AG04449 (cell line): ENCODE measurements at regions not wholly inside any gene's neighbourhood (a gene's known extent, or its start where the extent isn't known, plus 50 kb on each side); places are given as distances from the start of the nearest gene placed in this dataset.
A peak's percentile ranks its signal among the peaks of the same experiment; 100 is the strongest.

Experiments used
- CTCF ChIA-PET: fragments of 350-600 bp; formaldehyde crosslinking; extraction: SDS; loops from one replicate; lab custom pipeline; 2021; ENCODE audit warnings: antibody characterized with exemption; lab: Yijun Ruan, JAX
- POLR2A ChIA-PET: fragments of 400-600, 350-600 bp; formaldehyde crosslinking; extraction: SDS; loops from one replicate; lab custom pipeline; 2020; ENCODE audit warnings: antibody characterized with exemption, inconsistent platforms; lab: Yijun Ruan, JAX
- DNase-seq: peaks from one replicate; pipeline ENCODE4 v3.0.0-alpha.2; 2010; ENCODE audit warnings: low read depth, low spot score
- H3K4me3 ChIP-seq: 2 replicates; pipeline ENCODE4 v1.5.1; 2011; ENCODE audit warnings: low read depth, mild to moderate bottlenecking, control low read depth, low read length
- TF ChIP-seq, protein P1 (sequence below): IDR thresholded peaks from one replicate; pipeline ENCODE4 v1.5.1; 2011; ENCODE audit warnings: mild to moderate bottlenecking, moderate library complexity, low read length, control low read depth, inconsistent platforms; ENCODE audit not compliant: insufficient read depth; ENCODE audit errors: missing control alignments

DNA sequence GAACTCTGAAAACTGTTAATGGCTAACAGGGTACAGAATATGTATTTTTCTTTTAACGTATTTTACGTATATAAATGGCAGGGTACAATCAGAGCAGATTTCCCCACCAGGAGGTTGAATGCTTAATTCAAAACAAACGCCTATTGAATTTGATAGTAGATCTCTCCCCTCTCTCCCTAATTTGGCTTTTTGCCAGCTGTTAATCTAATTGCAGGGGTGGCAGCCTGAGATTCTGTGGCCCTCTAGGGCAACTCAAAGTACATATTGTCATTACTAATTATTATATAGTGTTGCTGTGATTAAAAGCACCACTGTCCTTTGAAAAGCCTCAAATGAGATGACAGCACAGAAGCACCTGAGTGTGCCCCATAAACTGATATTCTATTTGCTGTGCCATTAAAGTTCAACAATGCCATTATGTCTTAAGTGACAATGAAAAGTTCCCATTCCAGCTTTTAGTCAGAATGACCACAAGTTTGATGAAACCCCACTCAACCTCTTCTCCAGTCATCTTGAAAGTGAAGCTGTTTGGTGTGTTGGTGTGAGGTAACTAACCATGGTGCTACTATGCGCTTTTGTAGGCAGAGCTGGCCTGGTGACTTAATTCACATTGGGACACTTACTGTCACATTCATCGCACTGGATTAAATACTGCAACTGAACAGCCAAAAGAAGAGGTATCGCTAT is 351.4 kb downstream of the KCNRG start:
- TF ChIP-seq, protein P1, sequence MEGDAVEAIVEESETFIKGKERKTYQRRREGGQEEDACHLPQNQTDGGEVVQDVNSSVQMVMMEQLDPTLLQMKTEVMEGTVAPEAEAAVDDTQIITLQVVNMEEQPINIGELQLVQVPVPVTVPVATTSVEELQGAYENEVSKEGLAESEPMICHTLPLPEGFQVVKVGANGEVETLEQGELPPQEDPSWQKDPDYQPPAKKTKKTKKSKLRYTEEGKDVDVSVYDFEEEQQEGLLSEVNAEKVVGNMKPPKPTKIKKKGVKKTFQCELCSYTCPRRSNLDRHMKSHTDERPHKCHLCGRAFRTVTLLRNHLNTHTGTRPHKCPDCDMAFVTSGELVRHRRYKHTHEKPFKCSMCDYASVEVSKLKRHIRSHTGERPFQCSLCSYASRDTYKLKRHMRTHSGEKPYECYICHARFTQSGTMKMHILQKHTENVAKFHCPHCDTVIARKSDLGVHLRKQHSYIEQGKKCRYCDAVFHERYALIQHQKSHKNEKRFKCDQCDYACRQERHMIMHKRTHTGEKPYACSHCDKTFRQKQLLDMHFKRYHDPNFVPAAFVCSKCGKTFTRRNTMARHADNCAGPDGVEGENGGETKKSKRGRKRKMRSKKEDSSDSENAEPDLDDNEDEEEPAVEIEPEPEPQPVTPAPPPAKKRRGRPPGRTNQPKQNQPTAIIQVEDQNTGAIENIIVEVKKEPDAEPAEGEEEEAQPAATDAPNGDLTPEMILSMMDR: no peak
- no peak overlapping the region for H3K4me3 ChIP-seq
- ChIA-PET POLR2A (no interaction called here), CTCF (no interaction called here)
- no peak for DNase-seq

DNA sequence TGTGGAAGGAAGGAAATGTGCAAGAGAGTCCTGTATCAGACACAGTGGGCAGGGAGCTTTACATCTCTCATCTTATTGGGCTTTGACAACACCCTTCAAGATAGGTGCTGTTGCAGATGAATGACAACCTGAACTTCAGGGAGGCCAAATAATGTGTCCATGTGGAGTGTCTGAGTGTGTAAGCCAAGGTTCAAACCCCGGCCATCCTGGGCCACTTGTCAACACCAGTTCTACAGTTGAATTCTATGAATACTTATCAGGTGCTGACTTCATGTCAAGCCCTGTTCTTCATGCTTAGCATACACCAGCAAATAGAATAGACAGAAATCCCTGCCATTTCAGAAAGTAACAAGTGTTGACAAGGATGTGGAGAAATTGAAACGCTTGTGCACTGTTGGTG is 354.4 kb downstream of the KCNRG start:
- POLR2A ChIA-PET: no interaction called here

DNA sequence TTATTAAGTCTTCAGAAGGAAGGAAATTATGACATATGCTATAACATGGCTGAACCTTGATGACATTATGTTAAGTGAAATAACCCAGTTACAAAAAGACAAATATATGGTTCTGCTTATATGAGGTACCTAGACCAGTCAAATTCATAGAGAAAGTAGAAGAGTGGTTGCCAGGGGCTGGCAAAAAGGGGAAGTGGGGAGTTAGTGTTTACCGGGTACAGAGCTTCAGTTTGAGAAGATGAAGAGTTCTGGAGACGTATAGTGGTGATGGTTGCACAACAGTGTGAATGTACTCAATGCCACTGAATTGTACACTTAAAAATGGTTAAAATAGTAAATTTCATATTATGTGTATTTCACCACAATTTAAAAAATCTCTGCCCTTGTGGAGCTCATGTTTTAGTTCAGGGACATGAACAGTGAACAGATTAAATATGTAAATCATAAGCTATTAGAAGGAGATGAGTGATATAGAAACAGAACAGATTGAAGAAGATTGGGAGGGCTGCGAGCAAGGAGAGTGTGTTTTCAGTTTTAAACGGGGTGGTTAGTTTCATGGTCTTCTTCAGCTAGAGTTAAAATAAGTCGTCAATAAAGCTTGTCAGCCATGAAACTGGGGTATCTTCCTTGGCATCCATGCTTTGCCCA is 355.2 kb downstream of the KCNRG start:
- H3K4me3 ChIP-seq: no peak overlapping the region
- CTCF ChIA-PET: no interaction called here
- POLR2A ChIA-PET: no interaction called here
- TF ChIP-seq, protein P1: no peak
- no peak for DNase-seq

More for the DNA sequence above, 354.4 kb downstream of the KCNRG start:
- CTCF ChIA-PET: interaction anchor here (1.0 kb wide), 1 partner anchor 19 kb away, joined by 3 read pairs; no protein-coding TSS in a partner anchor
- no peak overlapping the region for H3K4me3 ChIP-seq
- no peak for DNase-seq
- TF ChIP-seq, protein P1: no peak

DNA sequence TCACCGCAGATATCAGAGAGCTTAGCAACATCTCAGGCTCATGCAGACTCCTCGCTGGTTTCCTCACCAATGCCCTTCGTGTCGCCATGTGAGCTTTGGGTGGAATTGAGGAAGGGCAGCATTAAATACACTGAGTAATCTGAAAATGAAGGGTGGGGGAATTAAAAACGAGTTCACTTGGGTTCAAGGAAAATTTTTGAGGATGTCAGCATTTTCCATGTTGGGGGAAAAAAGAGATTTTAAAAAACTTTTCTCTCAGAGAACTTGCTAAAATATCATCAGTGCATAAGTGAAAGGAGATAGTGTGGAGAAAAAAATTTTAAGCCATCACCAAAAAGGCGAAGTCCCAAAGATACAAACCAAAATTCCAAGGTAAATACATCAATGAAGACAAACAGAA is 359.3 kb downstream of the KCNRG start:
- TF ChIP-seq, protein P1: no peak
- DNase-seq: no peak
- H3K4me3 ChIP-seq: no peak overlapping the region
- ChIA-PET CTCF (no interaction called here), POLR2A (no interaction called here)

DNA sequence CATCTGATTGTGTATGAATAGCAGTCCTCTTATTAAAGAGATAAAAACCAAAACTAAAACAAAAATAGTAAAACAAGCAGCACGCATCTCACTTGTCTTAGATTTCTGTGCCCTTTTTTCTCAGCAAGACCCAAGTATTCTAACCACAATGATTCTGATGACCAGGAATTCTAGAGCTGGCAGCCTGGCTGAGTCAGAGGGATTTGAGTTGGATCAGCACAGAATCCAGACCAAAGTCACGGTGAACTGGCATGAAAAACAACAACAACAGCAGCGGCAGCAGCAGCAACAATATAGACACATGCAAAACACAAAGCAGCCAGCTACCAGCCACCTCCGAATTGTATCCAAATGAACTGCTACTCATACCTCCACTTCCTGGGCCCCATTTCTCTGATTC is 360.5 kb downstream of the KCNRG start:
- POLR2A ChIA-PET: no interaction called here
- CTCF ChIA-PET: interaction anchor here (0.7 kb wide), 1 partner anchor 226 kb away, joined by 3 read pairs; no protein-coding TSS in a partner anchor
- DNase-seq: peak; percentile 57
- H3K4me3 ChIP-seq: peak overlapping the region; percentile 19; the same call in 1 of the 2 replicates
- TF ChIP-seq, protein P1: no peak

DNA sequence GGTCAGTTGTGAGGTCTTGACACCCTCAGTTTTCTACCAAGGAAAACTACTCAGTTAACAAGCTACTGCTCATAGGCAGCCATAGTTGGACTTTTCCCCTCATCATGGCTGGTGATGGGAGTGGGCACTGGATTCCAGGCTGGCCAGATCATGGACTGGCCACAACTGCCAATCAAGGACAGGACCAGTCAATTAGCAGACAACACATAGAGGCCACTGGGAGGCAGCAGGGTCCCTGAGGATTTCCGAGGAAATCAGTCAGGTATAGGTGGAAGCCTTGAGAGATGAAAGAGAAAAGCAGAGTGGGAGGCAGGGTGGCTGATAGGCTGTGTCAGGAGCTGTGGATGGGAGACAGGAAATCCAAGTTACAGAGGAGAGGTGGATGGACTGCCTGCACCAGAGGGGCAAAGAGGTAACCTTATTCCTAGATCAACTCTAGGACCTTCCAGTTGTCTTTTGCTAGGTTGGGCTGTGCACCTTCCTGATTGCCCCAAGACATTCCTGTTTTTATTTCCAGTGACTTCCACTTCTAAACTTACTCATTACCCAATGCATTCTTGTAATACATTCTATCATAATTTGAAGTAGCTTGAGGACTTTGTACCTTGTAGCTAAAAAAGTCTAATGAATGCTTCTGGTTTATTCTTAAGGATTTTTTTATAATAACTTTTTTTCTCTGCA is 361.8 kb downstream of the KCNRG start:
- ChIA-PET CTCF (interaction anchor here (0.9 kb wide), 1 partner anchor 60 kb away, joined by 3 read pairs; no protein-coding TSS in a partner anchor), POLR2A (no interaction called here)

More for the DNA sequence above, 361.8 kb downstream of the KCNRG start:
- no peak overlapping the region for H3K4me3 ChIP-seq
- DNase-seq: no peak
- TF ChIP-seq, protein P1: no peak
